BJ (cell line): ENCODE measurements at regions not wholly inside any gene's neighbourhood (a gene's known extent, or its start where the extent isn't known, plus 50 kb on each side); places are given as distances from the start of the nearest gene placed in this dataset.

Source experiments
- CTCF ChIA-PET: fragments of 350-600 bp; formaldehyde crosslinking; extraction: SDS; loops from one replicate; lab custom pipeline; 2021; ENCODE audit warnings: antibody characterized with exemption, inconsistent platforms; lab: Yijun Ruan, JAX
- POLR2A ChIA-PET: fragments of 300-600 bp; sonication (Branson Sonifier 250); formaldehyde crosslinking; extraction: SDS; loops from one replicate; lab custom pipeline; 2021; ENCODE audit warnings: antibody characterized with exemption; lab: Charles Lee
- DNase-seq: peaks from one replicate; pipeline ENCODE4 v3.0.0-alpha.2; 2011; ENCODE audit warnings: low read depth
- H3K27me3 ChIP-seq: 2 replicates; pipeline ENCODE4 v1.6.0; 2011; ENCODE audit warnings: low read length; ENCODE audit not compliant: control insufficient read depth, insufficient read depth
- H3K36me3 ChIP-seq: 2 replicates; pipeline ENCODE4 v1.5.1; 2011; ENCODE audit warnings: low read length; ENCODE audit not compliant: control insufficient read depth, insufficient read depth
- H3K4me3 ChIP-seq: 2 replicates; pipeline ENCODE4 v1.5.1; 2011; ENCODE audit warnings: low read depth, mild to moderate bottlenecking, control low read depth, low read length
- TF ChIP-seq, protein P1 (sequence below): IDR thresholded peaks from 2 replicates; pipeline ENCODE4 v1.5.1; 2011; ENCODE audit warnings: low read depth, mild to moderate bottlenecking, control low read depth, inconsistent platforms, low read length, moderate library complexity; ENCODE audit not compliant: insufficient read depth

- TF ChIP-seq, protein P1, sequence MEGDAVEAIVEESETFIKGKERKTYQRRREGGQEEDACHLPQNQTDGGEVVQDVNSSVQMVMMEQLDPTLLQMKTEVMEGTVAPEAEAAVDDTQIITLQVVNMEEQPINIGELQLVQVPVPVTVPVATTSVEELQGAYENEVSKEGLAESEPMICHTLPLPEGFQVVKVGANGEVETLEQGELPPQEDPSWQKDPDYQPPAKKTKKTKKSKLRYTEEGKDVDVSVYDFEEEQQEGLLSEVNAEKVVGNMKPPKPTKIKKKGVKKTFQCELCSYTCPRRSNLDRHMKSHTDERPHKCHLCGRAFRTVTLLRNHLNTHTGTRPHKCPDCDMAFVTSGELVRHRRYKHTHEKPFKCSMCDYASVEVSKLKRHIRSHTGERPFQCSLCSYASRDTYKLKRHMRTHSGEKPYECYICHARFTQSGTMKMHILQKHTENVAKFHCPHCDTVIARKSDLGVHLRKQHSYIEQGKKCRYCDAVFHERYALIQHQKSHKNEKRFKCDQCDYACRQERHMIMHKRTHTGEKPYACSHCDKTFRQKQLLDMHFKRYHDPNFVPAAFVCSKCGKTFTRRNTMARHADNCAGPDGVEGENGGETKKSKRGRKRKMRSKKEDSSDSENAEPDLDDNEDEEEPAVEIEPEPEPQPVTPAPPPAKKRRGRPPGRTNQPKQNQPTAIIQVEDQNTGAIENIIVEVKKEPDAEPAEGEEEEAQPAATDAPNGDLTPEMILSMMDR, result no peak
- Histone ChIP-seq H3K4me3 (no peak overlapping the region), H3K27me3 (no peaks in the 10 kb centered on the region), H3K36me3 (no peaks in the 10 kb centered on the region)
- no peak for DNase-seq
- ChIA-PET CTCF (interaction anchor here (0.9 kb wide), 1 partner anchor 34 kb away, joined by 3 read pairs; no protein-coding TSS in a partner anchor), POLR2A (no interaction called here)
Measured at GRCh38 chr4:22062676-22063075, 114.1 kb upstream of the KCNIP4 start.

- no peaks in the 10 kb centered on the region for H3K36me3 ChIP-seq
- CTCF ChIA-PET, result no interaction called here
- H3K27me3 ChIP-seq, result no peaks in the 10 kb centered on the region
Measured at GRCh38 chr4:22055954-22056353, 107.4 kb upstream of the KCNIP4 start.

GRCh38 chr4:22052076-22052475 lies 103.5 kb upstream of the KCNIP4 start:
- H3K4me3 ChIP-seq, result no peak overlapping the region
- CTCF ChIA-PET, result no interaction called here
- H3K36me3 ChIP-seq, result no peaks in the 10 kb centered on the region
- POLR2A ChIA-PET, result no interaction called here
- TF ChIP-seq, protein P1, result no peak
- H3K27me3 ChIP-seq, result no peaks in the 10 kb centered on the region
- no peak for DNase-seq

More at GRCh38 chr4:22055954-22056353, 107.4 kb upstream of the KCNIP4 start:
- TF ChIP-seq, protein P1, result no peak
- POLR2A ChIA-PET, result no interaction called here
- H3K4me3 ChIP-seq, result no peak overlapping the region
- no peak for DNase-seq

DNA sequence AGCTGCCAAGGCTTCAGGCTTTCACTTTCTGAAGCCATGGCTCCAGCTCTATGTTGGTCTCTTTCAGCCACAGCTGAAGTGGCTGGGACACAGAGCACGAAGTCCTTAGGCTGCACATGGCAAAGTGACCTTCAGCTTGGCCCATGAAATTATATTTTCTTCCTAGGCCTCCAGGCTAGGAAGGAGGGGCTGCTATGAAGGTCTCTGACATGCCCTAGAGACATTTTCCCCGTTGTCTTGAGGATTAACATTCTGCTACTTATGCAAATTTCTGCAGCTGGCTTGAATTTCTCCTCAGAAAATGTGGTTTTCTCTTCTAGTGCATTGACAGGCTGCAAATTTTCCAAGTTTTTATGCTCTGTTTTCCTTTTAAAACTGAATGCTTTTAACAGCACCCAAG lies 99.8 kb upstream of the KCNIP4 start:
- TF ChIP-seq, protein P1, result no peak
- no peak for DNase-seq
- POLR2A ChIA-PET, result no interaction called here
- H3K27me3 ChIP-seq, result no peaks in the 10 kb centered on the region
- no peak overlapping the region for H3K4me3 ChIP-seq
- CTCF ChIA-PET, result no interaction called here
- no peaks in the 10 kb centered on the region for H3K36me3 ChIP-seq

GRCh38 chr4:22047793-22048192 lies 99.2 kb upstream of the KCNIP4 start:
- no peak overlapping the region for H3K4me3 ChIP-seq
- DNase-seq, result no peak
- ChIA-PET POLR2A (no interaction called here), CTCF (no interaction called here)
- TF ChIP-seq, protein P1, result no peak
- no peaks in the 10 kb centered on the region for H3K36me3 ChIP-seq
- no peaks in the 10 kb centered on the region for H3K27me3 ChIP-seq
